ENCODE measurements at regions not wholly inside any gene's neighbourhood (a gene's known extent, or its start where the extent isn't known, plus 50 kb on each side); places are given as distances from the start of the nearest gene placed in this dataset.

- Histone ChIP-seq H2BK12ac (ENCODE audit: insufficient read length, low read depth, low read length) (no peak overlapping the region), H3K23ac (ENCODE audit: insufficient read length, low read depth, low read length) (no peak overlapping the region), H4K91ac (ENCODE audit: insufficient read length, low read depth, low read length) (no peak overlapping the region), H3T11ph (ENCODE audit: low read length) (no peak overlapping the region), H4K8ac (replicated peaks; ENCODE audit: insufficient read length, low read depth, low read length) (no peak overlapping the region), H3K79me2 (ENCODE audit: insufficient read depth, low read length) (no peaks in the 10 kb centered on the region), H2BK5ac (ENCODE audit: insufficient read length, low read length) (no peak overlapping the region), H3K9me3 (ENCODE audit: control insufficient read depth, low read depth, low read length) (no peaks in the 10 kb centered on the region), H3K9ac (ENCODE audit: extremely low read depth, insufficient read length, low read length) (no peak overlapping the region), H3K79me1 (ENCODE audit: insufficient read depth, low read depth, low read length, poor library complexity, severe bottlenecking) (no peaks in the 10 kb centered on the region), H3K56ac (ENCODE audit: insufficient read length, low read depth, low read length) (no peak overlapping the region), H3K18ac (ENCODE audit: insufficient read length, low read depth, low read length) (no peak overlapping the region), H3K23me2 (ENCODE audit: insufficient read length, low read depth, low read length, poor library complexity, severe bottlenecking) (no peaks in the 10 kb centered on the region), H2AFZ (ENCODE audit: low read length) (no peak overlapping the region), H4K20me1 (ENCODE audit: control insufficient read depth, insufficient read depth, insufficient read length) (no peaks in the 10 kb centered on the region), H2AK5ac (ENCODE audit: insufficient read length, low read length) (no peak overlapping the region), H3K4me1 (ENCODE audit: insufficient read depth, low read length) (no peaks in the 10 kb centered on the region), H2BK15ac (ENCODE audit: low read depth, low read length) (no peak overlapping the region), H3K27me3 (ENCODE audit: insufficient read depth, low read length) (no peaks in the 10 kb centered on the region), H4K5ac (ENCODE audit: insufficient read length, low read depth, low read length) (no peak overlapping the region), H2BK20ac (ENCODE audit: low read depth, low read length, poor library complexity, severe bottlenecking) (no peak overlapping the region), H2BK120ac (ENCODE audit: low read depth, low read length, poor library complexity, severe bottlenecking) (no peak overlapping the region), H3K4me2 (ENCODE audit: insufficient read depth, insufficient read length, low read length) (no peak overlapping the region), H3K4ac (ENCODE audit: low read depth, low read length) (no peak overlapping the region), H3K27ac (ENCODE audit: insufficient read length, low read depth, low read length) (no peak overlapping the region), H3K14ac (ENCODE audit: insufficient read depth, low read length) (no peak overlapping the region; the same call in 1 of the 2 replicates)
- Mint-ChIP-seq H3K9me3 (peaks cover 3 to 24% of the 10 kb centered on the region in 2 experiments; a peak in 4 of 5 replicates), H3K27me3 (ENCODE audit: low read depth) (no peaks in the 10 kb centered on the region), H3K27ac (no peak overlapping the region), H3K4me1 (no peaks in the 10 kb centered on the region), H3K4me3 (no peak overlapping the region), H3K36me3 (ENCODE audit: insufficient read depth in 1 of 3, low read depth in 3 of 3) (peaks cover 0 to 5% (median 0%) of the 10 kb centered on the region in 3 experiments; a peak in 1 of 7 replicates)
- WGBS (ENCODE audit: extremely low coverage, insufficient read length, low lambda C conversion rate) = no CpG with 5 or more reads among the region's 5 CpGs
- no peak for DNase-seq
- TF ChIP-seq CTCF (conservative IDR thresholded peaks at IDR 0.05) = no peak
These were observed 303.3 kb upstream of the OPRM1 start for GRCh38 chr6:153735761-153736160.
